ENCODE measurements at regions not wholly inside any gene's neighbourhood (a gene's known extent, or its start where the extent isn't known, plus 50 kb on each side); places are given as distances from the start of the nearest gene placed in this dataset.
"Not testable (repeated sequence)": the region's sequence is repeated elsewhere in the genome, so short reads cannot be mapped to it uniquely, and the experiment has no call there.

DNA sequence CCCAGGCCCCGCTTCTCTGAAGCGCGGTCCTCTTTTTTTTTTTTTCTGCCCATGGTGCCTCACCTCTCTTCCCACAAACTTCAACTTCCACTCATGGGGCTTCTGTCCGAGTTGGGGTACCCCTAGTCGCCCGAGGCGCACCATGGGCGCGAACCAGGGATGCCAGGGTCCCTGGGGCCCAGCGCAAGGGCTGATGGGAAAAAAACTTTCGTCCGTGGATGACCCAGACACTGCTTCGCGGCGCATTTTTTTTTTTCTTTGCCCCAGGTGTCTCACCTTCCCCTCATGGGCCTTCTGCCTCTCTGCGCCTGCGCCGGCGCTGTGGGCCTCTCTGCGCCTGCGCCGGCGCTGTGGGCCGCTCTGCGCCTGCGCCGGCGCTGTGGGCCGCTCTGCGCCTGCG, 1268.8 kb downstream of the FOXD4L5 start:
- not testable (repeated sequence) for DNase-seq

DNA sequence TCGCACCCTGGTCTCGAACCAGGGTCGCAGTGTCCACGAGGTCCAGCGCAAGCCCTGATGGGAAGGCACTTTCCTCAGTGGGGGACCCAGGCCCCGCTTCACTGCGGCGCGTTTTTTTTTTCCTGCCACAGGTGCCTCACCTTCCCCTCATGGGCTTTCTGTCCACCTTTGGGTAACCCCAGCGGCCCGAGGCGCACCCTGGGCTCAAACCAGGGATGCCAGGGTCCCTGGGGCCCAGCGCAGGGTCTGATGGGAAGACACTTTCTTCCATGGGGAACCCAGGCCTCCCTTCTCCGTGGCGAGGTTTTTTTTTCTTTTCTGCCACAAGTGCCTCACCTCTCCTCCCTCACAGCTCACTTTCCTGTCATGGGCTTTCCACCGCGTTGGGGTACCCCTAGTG, 1269.9 kb downstream of the FOXD4L5 start:
- DNase-seq, result no peak

DNA sequence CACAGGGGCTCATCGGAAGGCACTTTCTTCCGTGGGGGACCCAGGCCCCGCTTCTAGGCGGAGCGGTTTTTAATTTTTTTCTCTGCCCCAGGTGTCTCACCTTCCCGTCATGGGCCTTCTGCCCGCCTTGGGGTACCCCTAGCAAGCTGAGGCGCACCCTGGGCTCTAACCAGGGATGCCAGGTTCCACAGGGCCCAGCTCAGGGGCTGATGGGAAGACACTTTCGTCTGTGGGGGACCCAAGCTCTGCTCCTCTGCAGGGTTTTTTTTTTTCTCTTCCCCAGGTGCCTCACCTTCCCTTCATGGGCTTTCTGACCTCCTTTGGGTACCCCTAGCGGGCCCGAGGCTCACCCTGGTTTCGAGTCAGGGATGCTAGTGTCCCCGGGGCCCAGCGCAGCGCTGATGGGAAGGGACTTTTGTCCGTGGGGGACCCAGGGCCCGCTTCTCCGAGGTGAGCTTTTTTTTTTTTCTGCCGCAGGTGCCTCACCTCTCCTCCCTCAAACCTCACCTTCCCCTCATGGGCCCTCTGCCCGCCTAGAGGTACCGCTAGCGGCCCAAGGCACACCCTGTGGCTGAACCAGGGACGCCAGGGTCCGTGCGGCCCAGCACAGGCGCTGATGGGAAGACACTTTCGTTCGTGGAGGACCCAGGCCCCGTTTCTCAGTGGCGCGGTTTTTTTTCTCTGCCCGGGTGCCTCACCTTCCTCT, 1270.5 kb downstream of the FOXD4L5 start:
- not testable (repeated sequence) for DNase-seq

DNA sequence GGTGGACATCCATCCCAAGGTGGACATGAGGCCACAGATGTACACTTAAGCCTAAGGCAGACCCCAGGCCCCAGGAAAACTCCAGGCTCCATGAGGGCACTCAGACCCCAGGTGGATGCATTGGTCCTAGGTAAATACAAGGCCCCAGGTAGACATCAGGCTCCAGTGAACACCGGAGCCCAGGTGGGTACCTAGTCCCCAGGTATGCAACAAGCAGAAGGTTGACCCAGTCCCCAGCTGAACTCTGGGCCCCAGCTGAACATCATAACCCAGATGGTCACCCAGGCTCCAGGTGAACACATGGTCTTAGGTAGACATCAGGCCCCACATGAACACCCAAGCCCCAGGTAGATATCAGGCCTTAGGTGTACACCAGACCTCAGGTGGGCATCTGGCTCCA, 1271.9 kb downstream of the FOXD4L5 start:
- not testable (repeated sequence) for DNase-seq

DNA sequence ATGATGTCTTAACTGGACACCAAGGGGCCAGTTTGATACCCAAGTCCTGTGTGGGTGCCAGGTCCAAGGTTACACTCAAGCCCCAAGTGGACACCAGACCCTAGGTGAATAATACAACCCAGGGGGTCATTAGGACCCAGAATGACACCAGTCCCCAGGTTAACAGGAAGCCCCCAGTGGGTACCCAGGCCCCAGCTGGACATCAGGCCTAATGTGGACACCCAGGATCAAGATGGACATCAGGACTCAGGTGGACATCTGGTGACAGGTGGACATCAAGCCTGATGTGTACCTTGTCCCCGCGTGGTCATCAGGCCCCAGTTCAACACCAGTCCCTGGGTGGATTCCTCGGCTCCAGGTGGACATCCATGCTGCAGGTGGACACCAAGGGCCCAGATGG, 1273.0 kb downstream of the FOXD4L5 start:
- not testable (repeated sequence) for DNase-seq

- not testable (repeated sequence) for DNase-seq
Observed at GRCh38 chr9:63979741-63980140, 1305.3 kb downstream of the FOXD4L5 start.

Data from fibroblast of skin of back (primary cell).